GM19455 (cell line): ENCODE measurements at regions not wholly inside any gene's neighbourhood (a gene's known extent, or its start where the extent isn't known, plus 50 kb on each side); places are given as distances from the start of the nearest gene placed in this dataset.

Experiments used
- ATAC-seq: cut with Tn5 transposase; IDR thresholded peaks from one replicate; pipeline ENCODE4 v1.9.1; 2021; ENCODE audit not compliant: unreplicated experiment

DNA sequence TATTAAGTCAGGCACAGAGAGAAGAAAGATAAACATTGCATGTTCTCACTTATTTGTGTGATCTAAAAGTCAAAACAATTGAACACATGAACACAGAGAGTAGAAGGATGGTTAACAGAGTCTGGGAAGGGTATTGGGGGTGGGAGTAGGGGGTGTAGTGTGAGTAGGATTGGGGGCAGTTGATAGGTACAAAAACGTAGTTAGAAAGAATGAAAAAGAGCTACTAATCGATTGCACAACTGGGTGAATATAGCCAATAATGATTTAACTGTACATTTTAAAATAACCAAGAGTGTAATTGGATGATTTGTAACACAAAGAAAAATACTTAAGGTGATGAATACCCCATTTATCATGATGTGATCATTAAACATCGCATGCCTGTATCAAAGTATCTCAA, 333.3 kb downstream of the HAO1 start:
- ATAC-seq = no peak

DNA sequence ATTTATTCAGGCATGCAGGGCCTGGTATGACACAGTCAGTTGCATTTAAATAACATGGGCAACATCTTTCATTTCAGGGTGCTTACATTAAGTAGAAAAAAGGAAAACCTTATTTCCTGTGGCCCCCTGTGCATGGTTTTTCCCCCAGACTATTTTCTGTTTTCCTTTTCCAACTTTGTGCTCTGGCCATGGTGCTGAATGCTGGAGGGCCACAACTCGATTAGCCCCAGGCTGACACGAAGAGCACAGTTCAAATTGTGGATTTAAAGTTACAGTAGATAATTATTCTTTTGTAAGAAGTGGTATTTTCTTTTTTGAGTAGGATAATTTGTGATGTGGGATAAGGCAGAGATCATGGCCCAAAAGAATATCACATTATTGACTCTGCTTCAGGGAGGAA, 332.0 kb downstream of the HAO1 start:
- no peak for ATAC-seq

DNA sequence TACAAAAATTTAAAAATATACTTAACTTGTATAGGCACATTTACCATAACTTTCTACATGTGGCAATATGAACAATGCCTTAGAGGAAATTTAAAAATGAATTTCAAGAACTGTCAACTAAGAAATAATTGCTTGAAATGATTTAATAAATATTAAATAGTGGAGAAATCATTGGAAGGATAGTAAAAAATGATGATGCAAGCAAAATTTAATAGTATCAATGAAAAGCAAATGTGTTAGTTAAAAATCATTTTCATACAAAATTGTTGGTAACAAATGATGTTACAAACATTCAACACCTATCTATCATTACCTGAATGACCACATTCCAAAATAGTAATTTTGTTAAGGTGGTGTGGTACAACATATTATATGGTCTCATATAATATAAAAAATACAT, 331.0 kb downstream of the HAO1 start:
- no peak for ATAC-seq

DNA sequence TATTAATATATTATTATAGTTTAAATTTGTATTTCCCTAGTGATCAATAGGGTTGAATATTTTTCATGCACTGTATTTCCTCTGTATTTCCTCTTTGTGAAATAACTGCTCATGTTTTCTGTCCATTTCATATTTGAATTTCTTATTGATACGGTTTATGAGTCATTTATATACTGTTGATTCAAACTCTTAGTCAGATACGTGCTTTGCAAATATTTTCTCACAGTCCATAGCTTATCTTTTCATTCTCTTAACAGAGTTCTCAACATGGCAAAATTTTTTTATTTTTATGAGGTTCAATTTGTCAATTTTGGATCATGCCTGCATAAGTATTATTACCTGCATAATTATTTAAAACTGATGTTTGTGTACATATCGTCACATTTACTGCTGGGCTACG, 329.6 kb downstream of the HAO1 start:
- no peak for ATAC-seq

DNA sequence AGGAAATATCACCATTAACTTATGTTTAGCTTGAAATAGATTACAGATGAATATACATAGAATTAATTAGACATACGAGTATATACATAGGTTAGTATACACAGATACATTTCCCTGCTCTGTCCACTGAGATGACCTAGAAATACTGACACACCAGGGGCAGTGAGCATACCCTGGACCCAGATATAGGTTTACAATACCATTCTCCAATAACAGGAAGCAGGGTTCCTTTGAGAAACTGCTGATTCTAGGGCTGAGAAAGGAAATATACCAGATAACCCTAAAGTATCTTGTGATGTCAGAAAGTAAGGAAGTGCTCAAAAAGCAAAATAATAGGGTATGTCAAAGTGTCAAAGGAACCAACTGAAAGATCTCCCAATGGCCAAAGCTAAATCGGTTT, 322.5 kb downstream of the HAO1 start:
- no peak for ATAC-seq

DNA sequence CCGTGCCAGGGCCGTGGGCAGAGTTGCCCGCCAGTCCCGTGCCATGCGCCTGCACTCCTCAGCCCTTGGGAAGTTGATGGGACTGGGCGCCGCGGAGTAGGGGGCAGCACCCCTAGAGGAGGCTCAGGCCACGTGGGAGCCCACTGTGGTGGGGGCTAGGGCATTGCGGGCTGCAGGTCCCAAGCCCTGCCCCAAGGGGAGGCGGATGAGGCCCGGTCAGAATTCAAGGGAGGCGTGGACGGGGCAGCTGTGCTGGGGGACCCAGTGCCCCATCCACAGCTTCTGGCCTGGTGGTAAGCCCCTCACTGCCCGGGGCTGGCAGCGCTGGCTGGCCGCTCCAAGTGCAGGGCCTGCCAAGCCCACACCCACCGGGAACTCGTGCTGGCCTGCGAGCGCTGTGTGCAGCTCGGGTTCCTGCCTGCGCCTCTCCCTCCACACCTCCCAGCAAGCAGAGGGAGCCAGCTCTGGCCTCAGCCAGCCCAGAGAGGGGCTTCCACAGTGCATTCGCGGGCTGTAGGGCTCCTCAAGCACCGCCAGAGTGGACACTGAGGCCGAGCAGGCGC, 317.8 kb downstream of the HAO1 start:
- ATAC-seq = no peak

DNA sequence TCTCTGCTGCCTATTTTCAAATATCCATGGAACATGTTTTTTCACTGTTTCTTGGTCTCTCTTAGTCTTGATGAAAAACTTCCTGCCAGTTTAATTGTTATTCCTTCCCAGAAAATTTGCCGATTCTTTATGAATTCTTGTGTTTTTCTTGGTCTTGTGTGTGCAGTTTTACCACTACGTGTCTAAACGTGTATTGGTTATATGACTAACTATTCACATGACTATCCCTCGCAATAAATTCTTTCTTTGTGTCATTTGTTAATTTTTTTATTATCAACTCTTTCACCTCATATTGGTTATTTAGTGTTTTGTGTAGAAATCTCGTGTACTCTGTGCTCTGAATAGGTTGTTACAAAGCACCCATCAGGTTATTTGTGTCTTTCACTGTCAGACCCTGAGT, 315.4 kb downstream of the HAO1 start:
- ATAC-seq = no peak

DNA sequence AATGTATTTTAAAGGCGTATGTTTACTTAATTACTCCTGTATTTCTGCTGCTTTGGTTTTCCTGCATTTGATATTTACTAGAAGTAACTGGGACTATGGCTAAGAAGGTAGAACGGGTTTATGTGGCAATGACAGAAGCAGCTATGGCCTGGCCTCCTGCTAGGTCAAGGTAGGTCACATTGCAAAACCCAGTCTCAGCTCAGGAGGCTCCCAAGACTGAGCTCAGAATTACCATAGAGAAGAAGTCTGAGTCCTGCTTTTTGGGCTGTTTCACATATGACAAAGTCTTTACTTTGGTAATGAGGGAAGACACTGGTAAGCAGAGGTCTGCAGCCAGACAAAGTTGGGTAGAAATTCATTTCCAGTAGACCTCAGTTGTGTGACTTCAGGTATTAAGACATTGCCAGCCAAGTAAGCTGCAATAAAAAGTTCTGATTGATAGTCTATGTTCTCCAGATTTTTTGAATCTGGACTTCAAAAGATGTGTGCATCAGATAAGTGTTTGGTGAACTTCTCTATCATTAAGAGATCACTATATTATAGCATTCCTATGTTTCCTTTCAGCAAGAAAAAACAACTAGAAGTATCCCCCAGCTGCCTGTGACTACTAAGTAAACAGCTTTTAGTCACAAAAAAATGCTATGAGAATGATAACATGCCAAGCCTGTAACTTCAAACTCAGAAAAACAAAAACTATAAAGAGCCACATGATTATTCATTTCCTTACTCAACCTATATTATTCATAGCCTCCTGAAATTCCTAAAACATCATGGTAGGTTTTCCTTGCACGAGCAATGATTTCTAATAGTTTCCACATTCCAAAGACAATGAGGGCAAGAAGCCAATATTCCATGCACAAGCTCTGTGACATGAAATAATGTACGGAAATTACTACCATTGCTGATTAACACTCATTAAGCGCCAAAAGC, 312.3 kb downstream of the HAO1 start:
- ATAC-seq = no peak

DNA sequence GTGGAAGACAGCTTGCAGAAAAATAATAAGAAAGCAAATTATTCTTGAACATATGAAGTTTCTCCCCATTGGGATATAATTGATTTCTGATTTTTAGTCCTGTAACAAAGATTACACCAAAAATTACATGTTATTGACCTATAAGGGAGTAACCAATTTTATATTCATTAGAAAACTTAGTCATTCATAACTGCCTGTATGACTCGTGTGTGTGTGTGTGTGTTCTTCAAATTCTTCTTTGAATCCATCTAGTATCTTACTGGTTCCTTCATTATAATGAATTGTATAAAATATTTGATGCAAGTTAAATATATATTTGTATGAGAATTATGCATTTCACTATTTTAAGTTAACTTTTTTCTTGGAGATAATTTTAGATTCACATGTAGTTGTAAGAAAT, 310.4 kb downstream of the HAO1 start:
- no peak for ATAC-seq

DNA sequence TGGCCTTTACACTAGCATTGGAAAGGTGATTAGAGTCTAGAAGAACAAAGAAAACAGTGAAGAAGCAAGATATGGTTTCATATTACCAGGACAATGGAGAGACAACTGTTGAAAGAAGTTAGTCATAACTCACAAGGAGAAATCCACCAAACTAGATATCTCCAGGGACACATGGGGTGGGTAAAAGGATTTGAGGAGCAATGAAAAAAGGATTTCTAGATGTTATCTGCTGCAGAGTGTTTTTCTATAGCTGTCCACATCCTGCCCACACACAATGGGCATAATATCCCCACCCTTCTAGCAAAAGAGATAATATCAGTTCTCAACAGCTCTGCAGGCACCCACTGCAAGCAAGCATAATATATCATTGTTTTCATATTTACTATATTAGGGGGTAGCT, 303.1 kb downstream of the HAO1 start:
- no peak for ATAC-seq

DNA sequence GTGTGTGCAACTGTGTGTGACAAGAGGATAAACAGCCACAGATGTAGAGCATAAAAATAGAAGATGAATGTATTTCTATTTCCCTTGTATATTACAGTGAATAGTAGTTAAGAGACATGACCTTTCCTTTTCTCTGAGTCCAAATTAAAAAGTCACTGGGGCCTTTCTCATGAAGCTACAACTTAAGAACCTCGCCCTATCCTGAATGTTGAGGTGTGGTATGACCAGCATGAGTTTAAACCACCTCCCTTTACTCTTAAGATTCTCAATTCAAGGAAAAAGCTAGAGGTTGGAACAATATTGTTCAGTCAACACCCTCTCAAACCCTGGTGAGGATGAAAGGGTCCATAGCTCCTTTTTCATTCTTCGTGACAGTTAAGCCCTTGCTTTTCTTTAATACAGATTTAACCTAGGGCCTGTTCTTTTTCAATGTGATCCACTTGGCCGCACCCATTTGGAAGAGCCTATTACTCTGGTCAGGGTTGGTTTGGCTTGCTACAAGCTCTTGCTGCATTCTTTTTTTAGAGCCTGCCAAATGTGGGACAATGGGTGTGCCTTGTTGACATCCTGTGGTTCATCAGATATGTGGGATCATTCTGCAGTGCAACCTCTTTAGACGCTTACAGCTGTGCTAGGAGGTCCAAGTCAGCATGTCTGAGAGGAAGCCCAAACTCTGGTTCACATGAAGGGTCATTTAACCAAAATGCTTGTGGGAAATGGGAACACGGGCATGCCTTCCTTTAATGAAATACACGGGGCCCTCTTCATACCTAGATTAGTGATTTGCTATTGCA, 290.0 kb downstream of the HAO1 start:
- ATAC-seq = no peak

DNA sequence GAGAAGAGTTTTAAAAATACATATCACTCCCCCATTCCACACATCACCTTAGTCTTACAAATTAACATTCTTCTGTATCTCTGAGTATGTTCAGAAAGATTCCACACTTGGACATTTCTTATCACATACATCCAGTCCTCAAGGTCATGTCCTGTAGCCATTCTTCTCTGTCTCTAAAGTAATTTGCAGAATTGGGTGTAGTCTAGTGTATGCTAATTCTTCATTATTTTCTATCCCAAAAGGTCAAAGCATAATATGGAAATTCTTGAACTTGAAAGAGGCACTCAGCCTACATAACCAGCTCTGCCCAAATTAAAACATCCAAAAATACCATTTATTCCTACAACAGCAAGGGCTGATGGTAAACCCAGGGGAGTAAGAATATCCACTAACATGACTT, 286.0 kb downstream of the HAO1 start:
- ATAC-seq = no peak

DNA sequence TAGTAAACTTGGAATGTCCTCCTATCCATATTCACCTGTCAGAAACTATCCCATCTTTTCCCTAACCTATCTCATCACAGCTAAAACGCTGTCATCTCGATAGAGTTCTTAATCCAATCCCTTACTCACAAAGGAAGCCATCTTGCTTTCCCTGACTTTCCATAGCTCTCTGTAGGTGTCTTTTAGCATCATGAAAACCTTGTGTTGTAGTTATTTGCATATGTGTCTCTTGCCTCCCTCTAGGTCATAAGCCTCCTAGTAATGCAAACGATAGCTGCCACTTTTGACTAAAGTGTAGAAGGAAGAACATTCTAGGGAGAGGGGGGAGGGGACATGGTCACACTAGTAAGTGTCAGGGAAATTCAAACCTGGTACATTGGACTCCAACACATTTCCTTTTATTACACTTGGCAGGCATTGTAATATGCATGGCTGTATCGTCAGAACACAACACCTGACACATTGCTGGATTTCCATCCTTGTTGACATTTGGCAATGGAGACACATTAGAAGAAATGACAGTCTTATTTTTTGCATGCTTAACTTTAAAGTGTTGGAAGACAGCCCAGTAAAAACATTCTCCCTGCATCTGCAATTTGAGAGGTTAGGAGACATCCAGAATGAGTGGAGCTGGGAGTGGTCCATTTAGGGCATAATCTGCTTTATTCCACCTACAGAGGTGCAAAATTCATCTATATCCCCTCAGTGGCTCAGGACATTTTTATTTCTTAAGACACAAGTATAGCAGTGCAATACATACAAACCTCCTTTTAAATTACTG, 283.4 kb downstream of the HAO1 start:
- no peak for ATAC-seq

DNA sequence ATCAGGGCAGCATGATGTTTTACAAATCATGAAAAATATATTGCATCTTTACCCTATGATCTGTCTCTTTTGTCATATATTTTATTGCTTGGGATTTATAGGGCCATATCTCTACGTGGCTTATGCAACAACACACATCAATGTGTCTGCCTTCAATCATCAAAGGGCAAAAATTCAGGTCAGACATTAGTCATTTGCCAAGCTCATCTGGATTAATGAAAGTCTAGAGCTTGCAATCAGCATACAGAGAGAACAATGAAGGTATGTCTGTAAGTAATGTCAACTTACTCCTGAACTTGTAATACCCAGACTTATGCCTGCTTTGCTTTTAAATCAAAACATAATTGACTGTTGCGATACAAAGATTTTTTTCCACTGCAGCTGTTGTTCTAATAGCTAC, 282.7 kb downstream of the HAO1 start:
- no peak for ATAC-seq

DNA sequence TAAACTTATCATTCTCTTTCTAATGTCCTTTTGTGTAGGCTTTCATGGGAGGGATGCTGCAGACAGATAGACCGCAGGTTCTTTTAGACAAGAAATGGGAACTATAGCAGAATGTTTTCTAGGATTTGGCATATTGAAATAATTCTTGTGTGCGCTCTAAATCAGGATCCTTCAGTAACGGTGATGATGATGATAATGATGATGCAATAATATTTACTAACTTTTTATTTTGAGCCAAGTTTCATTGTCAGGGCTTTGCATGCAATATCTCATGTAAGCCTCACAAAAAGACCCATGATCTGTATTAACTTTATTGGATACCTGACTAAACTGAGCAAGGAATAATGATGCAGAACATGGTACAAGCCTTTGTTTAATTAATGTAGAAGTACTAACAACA, 280.1 kb downstream of the HAO1 start:
- no peak for ATAC-seq

DNA sequence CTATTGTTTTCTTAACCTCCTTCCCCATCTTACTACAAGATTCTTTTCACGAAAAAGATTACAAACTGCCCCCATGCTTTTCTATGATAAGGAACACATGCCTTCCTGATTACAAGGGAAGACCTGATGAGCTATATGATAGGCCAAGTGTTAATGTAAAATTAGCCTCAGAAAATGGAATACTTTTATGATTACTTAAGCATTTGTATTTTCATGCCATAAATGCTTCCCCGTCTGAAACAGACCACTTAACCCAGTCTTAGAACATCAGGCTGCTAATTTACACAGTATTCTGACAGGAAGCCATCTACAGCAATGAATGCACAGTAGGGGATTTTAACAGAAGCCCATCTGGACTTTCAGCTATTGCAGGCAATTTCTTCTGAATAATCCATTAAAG, 274.9 kb downstream of the HAO1 start:
- ATAC-seq = no peak

DNA sequence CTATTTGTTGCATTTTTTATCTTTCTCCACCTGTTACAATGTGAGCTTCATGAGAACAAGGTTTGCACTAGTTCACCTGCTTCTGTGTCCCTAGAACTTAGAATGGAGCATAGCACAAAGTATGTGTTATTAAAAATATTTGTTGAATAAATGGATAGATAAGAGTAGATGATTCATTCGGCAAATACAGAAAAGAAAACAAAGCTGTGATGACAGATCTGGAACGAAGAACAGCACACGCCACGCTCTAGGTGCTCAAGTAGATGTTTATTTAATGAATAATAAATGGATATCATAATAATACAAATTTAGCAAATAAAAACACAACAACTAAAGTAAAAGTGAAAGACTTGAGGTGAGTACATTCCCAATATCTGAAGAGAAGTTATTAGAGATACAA, 273.1 kb downstream of the HAO1 start:
- no peak for ATAC-seq

DNA sequence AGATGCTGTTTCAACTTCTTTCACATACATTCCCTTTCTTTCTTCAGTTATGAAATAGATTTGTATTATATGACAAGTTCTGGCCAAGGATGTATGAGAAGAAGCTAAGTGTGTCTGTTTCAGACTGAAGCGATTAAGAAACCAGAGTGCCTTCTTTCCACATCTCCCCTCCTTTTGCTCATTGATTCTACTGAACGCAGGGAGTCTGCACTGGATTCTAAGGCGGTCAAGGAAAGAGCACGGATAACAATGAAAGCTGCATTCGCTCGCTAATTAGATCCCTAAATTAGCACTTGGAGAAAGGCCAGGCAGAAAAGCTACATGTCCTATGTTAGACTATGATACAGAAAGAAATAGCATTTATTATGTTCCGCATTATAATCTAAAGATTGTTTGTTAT, 267.7 kb downstream of the HAO1 start:
- no peak for ATAC-seq

DNA sequence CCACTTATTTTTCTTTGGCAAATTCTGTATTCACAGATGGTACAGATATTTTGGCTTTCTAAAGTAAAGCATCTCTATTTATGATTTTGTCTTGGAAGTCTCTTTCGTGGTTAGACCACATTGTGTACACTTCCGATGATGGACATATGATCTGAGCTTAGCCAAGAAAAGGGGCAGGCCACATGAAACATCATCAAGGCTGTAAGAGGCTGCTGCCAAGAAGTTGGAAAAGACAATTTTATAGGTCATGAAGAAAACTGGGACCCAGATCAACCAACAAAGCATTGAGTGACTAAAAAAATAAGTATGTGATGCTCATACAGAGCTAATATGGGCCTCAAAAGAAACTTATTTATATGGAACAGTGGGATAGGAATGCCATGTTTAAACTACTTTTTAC, 266.4 kb downstream of the HAO1 start:
- no peak for ATAC-seq

DNA sequence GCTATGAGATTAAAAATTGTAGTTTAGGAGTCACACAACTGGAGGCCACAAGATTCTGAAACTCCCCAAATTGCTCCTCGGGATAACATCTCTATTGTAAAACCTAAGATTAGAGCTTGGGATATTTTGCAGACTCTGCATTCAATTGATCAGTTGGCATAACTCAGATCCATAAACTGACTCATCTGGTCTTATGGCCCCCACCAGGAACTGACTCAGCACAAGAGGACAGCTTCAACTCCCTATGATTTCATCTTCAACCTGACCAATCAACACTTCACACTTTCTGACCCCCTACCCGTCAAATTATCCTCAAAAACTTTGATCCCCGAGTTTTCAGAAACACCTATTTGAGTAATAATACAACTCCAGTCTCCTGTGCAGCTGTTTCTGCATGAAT, 257.3 kb downstream of the HAO1 start:
- ATAC-seq = no peak

DNA sequence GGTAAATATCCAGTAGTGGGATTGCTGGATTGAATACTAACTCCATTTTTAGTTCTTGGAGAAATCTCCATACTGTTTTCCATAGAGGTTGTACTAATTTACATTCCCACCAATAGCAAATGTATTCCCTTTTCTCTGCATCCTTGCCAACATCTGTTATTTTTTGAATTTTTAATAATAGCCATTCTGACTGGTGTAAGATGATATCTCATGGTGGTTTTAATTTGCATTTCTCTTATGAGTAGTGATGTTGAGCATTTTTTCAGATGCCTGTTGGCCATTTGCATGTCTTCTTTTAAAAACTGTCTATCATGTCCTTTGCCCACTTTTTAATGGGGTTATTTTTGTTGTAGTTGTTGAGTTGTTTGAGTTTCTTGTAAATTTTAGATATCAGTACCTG, 253.2 kb downstream of the HAO1 start:
- ATAC-seq = no peak
